ENCODE measurements at regions not wholly inside any gene's neighbourhood (a gene's known extent, or its start where the extent isn't known, plus 50 kb on each side); places are given as distances from the start of the nearest gene placed in this dataset.
"Not testable (repeated sequence)": the region's sequence is repeated elsewhere in the genome, so short reads cannot be mapped to it uniquely, and the experiment has no call there.

DNA sequence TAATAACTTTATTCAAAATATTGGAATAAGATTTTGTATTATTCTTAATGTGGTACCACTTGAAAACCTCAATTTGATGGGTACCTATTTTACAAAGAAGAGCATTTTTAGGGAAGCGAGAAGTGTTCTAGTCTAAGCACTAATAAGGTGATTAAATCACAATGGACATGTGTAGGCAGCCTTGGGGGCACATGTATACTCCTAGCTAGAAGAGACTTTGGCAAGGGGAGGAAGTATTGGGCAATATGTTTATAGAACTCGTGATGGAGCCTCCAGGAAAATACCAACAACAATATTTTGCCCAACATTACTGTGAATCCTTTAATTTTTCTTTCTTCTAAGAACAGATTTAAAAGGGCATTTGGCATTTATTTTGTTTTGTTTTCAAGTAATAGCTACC, 280.3 kb downstream of the ADAMTS20 start:
- no peak for DNase-seq (ENCODE audit: low read depth, low spot score)
- in situ Hi-C loops (cut with HindIII; ENCODE audit: low pct_unique_long_range_greater_than_20kb, low sequenced_read_pairs): no loop called here

DNA sequence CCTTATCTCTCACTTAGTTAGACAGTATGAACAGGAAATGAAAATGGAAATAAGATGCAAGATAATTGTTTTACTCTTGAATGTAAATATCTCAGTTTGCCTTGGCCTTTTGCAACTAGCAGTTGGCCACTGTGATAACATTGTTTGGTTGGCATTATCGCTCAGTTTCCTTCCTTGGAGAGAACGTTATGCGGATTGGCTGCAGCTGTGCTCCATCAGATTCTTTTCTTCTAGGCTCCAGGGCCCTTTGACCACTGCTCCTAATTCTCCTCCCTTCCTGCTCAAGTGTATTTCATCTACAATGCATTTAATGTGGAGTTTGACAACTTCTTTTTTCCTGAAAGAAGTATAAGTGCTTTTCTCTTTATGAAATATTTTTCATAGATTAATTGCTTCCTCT, 284.2 kb downstream of the ADAMTS20 start:
- in situ Hi-C loops (cut with HindIII; ENCODE audit: low pct_unique_long_range_greater_than_20kb, low sequenced_read_pairs): no loop called here
- DNase-seq (ENCODE audit: low read depth, low spot score): no peak

DNA sequence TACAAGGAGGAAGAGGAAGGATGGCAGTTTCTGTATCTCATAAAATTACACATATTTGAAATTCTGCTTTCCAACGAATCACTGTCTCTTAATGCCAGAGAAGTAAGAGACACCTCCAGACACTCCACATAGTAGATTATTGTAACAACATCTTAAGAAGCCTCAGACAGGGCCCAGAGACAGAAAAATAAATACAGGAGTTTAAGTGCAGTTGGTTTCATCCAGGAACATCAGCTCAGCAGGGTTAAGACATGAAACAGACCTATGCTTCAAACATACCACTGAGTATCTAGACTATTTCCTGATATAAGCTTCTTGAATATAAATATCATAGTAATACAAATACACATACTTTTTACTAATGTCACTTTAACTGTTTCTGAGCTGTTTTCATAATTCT, 290.3 kb downstream of the ADAMTS20 start:
- DNase-seq (ENCODE audit: low read depth, low spot score): no peak
- in situ Hi-C loops (cut with HindIII; ENCODE audit: low pct_unique_long_range_greater_than_20kb, low sequenced_read_pairs): no loop called here

DNA sequence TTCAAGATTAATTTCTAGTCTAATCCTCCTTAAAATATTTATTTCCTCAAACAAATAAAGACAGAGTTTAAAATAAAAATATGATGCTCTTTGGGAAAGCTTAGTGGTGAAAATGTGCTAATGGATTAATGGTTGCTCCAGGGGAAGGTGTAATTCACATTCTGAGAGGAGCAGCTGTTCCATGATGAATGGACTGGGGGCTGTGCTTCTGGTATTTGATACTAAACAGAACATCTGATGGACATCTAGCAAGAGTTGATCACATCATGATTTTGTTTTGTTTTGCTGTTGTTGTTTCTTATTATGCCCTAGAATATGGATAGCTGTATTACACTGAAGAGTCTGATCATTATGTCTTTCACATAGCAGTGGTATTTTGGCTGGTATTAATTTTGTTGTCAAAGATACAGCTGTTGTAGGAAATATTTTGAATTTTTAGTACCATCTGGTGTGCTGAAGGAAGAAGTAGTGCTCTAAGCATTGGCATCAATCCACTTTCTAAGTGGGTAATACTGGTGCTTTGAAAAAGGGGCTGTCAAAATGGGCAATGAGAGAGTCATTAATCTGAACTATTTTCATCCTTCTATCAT, 296.4 kb downstream of the ADAMTS20 start:
- in situ Hi-C loops (cut with HindIII; ENCODE audit: low pct_unique_long_range_greater_than_20kb, low sequenced_read_pairs): no loop called here
- DNase-seq (ENCODE audit: low read depth, low spot score): no peak

DNA sequence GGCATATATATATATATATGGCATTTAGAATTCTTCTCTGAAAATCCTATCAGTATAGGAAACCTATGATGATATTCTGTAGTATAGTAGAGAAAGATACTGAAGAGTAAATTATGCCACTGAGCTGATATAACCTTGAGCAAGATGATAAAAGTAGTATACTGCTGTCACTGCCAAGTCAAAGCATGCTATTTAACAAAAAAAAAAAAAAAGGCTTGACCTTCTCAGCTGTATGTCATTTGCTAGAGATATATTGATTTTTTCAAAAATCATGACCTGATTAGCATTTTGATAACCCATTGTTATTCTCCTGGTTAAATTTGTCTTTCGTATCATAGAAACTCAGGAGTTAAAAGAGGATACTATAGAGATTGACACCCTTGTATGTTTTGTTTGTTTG, 299.4 kb downstream of the ADAMTS20 start:
- in situ Hi-C loops (cut with HindIII; ENCODE audit: low pct_unique_long_range_greater_than_20kb, low sequenced_read_pairs): no loop called here
- DNase-seq (ENCODE audit: low read depth, low spot score): no peak

DNA sequence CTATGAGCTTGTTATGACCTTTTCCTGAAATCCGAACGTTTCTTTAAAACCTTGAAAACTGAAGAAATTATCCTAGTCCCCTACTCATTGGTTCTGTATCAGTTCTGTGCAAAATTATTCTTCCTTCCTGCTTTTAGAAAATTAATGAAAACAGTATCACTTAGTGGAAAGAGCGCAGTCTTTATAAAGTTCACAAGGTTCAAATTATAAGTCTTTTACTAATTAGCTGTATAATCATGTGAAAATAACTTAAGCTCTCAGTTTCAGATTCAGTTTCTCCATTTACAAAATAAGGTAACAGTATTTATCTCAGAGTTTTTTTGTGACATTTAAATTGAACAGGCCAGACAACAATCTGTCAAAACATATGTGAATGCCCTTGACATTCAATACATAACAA, 306.1 kb downstream of the ADAMTS20 start:
- no peak for DNase-seq (ENCODE audit: low read depth, low spot score)
- in situ Hi-C loops (cut with HindIII; ENCODE audit: low pct_unique_long_range_greater_than_20kb, low sequenced_read_pairs): no loop called here

DNA sequence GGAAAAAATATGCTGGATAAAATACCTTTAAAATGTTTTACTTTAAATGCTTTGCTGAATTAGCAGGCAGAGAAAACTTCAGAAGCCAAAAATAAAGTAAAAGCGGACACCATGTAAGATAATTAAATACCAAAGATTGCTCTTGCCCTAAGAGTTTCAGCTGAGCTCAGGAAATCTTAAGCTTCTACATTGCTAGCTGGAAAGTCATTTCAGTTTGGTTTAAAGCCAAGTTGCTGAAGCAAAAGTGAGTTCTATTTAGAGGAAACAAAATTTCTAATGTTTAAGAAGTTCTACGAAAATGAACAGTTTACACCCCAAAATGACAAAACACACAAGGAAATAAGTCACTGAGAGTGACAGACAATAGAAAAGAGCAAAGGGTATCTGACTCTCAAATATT, 310.0 kb downstream of the ADAMTS20 start:
- DNase-seq (ENCODE audit: low read depth, low spot score): no peak
- in situ Hi-C loops (cut with HindIII; ENCODE audit: low pct_unique_long_range_greater_than_20kb, low sequenced_read_pairs): no loop called here

DNA sequence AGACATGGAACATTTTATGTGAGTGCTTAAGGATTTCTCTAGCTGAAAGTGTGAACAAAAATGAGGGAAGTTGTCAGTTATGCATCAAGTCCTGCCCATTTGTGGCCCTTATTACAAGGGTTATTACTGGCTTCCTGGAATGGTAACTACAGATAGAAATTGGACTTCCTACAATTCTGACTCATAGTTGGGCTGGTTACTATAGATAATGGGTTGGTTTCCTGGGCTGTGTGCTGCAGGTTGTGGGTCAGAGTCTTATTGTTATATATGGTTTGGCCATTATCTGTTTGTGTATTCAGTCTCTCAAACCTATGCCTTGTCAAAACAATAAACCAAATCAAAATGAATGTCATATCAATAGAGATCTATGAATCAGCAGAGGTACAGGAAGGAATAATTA, 313.7 kb downstream of the ADAMTS20 start:
- no peak for DNase-seq (ENCODE audit: low read depth, low spot score)
- in situ Hi-C loops (cut with HindIII; ENCODE audit: low pct_unique_long_range_greater_than_20kb, low sequenced_read_pairs): no loop called here

DNA sequence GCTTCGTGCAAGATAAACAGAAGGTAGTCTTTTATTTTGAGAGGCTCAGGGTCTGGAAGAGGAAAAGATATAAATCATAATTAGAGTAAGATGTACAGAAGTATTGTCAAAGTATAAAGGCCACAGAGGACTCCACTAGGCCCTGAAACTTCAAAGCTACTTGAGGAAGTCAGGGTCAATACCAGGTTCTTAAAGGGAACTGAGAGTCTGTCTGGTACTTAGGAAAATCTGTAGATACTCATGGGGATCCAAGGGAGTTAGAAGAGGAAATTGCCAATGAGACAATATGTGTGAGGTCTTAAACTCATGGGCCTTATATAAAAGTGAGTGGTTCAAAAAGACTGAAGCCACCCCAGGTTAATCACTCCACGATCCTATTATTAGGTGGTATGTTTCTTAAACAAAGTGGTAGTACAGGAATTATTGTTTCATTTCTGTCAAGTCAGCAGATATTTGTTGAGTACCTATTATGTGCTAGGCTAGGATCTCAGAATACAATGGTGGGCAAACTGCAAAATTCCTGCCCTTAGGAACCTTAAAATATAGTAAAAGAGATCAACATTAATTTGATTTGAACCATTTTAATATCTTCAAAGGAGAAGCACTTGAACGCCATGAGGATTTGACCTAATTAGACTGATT, 314.6 kb downstream of the ADAMTS20 start:
- no peak for DNase-seq (ENCODE audit: low read depth, low spot score)
- in situ Hi-C loops (cut with HindIII; ENCODE audit: low pct_unique_long_range_greater_than_20kb, low sequenced_read_pairs): no loop called here

DNA sequence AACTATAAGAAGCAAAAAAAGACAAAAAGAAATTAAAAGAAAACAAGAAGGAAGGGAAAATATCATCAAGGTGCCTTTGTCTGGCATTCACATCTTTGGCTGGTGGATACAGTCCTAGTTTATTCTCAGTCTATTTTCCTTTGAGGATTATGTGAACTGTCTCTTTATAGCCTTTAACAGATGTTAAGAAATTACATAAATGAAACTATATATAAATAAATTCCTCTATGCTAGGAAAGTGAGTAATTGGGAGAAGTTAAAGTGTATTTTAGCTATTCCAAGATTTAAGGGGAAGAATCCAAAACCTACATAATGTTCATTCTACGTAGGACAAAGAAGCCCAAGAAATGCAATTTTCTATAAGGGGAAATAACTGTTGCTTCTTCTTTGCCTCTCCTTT, 316.3 kb downstream of the ADAMTS20 start:
- in situ Hi-C loops (cut with HindIII; ENCODE audit: low pct_unique_long_range_greater_than_20kb, low sequenced_read_pairs): no loop called here
- DNase-seq (ENCODE audit: low read depth, low spot score): no peak

DNA sequence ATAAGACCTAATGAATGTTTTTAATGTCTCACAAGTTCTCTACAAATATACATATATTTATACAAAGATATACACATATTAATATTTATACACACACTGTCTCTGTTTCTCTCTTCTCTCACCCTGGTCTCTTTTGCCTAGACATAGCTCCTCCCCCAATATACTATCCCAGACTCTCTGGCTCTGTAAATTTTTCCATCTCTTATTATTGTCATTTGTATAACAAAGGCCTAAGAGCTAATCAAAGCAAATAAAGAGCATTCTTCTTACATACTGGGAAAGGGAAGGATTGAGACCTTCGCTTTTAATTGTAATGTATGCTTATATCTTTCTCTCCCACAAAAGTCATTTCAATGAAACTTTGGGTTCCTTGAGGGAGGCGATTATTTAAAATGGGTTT, 318.1 kb downstream of the ADAMTS20 start:
- in situ Hi-C loops (cut with HindIII; ENCODE audit: low pct_unique_long_range_greater_than_20kb, low sequenced_read_pairs): no loop called here
- no peak for DNase-seq (ENCODE audit: low read depth, low spot score)

DNA sequence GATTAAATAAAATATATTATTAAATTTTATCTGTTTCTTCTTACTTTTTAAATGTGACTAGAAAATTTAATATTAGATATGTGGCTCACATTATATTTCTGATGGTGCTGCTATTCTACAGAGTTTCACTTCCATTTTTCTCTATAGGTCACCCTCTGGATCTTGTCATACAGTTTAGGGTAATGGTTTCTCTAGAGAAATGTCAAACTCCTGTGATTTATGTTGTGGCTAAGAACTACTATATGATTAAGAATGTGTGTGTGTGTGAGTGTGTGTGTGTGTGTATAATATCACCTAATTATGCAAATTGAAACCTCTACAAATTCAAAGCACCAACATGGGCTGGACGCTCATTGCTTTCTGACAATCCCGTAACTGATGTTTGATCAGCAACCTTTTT, 325.9 kb downstream of the ADAMTS20 start:
- in situ Hi-C loops (cut with HindIII; ENCODE audit: low pct_unique_long_range_greater_than_20kb, low sequenced_read_pairs): no loop called here
- DNase-seq (ENCODE audit: low read depth, low spot score): no peak

DNA sequence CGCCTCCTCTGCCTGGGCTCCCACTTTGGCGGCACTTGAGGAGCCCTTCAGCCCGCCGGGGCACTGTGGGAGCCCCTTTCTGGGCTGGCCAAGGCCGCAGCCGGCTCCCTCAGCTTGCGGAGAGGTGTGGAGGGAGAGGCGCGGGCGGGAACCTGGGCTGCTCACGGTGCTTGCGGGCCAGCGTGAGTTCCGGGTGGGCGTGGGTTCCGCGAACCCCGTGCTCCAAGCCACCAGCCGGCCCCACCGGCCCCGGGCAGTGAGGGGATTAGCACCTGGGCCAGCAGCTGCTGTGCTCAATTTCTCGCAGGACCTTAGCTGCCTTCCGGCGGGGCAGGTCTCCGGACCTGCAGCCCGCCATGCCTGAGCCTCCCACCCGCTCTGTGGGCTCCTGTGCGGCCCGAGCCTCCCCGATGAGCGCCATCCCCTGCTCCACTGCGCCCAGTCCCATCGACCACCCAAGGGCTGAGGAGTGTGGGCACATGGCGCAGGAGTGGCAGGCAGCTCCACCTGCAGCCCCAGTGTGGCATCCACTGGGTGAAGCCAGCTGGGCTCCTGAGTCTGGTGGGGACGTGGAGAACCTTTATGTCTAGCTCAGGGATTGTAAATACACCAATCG, 327.7 kb downstream of the ADAMTS20 start:
- in situ Hi-C loops (cut with HindIII; ENCODE audit: low pct_unique_long_range_greater_than_20kb, low sequenced_read_pairs); DNase-seq (ENCODE audit: low read depth, low spot score): not testable (repeated sequence)

DNA sequence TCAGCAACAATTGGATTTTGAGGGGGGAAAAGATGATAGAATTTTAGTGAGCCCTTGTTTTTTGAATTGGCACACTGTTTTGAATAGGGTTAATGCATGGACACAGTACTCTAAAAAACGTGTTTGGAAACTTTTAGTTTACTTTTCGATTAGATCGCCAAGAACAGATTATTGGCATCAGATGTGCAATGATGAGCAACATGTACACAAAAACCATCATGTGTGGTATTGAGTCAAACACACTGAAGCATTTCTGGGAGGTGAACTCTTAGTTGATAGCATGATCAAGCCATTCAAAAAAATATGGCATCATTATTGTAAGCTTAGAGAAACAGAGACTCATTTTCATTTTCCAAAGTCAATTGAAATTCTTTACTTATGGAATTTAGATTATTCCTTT, 329.2 kb downstream of the ADAMTS20 start:
- no peak for DNase-seq (ENCODE audit: low read depth, low spot score)
- in situ Hi-C loops (cut with HindIII; ENCODE audit: low pct_unique_long_range_greater_than_20kb, low sequenced_read_pairs): no loop called here

DNA sequence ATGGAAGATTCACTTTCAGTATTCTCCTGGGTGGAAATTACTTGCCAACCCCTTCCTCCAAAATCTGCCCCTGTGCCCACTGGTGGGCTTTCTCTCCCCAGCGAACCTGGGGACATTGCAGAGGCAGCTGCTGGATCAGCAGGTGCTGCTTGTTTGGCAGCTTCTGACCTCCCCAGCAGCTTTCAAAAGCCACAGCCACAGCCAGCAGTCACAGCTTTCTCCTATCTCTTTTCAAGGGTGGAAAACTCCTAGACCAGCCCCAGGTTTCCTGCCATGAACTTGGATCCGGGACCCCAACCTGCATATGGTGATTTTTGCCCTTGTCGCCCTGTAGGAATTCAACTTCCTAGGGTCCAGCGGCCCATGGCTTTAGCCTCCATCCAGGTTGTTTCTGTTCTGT, 330.8 kb downstream of the ADAMTS20 start:
- in situ Hi-C loops (cut with HindIII; ENCODE audit: low pct_unique_long_range_greater_than_20kb, low sequenced_read_pairs): no loop called here
- DNase-seq (ENCODE audit: low read depth, low spot score): no peak

DNA sequence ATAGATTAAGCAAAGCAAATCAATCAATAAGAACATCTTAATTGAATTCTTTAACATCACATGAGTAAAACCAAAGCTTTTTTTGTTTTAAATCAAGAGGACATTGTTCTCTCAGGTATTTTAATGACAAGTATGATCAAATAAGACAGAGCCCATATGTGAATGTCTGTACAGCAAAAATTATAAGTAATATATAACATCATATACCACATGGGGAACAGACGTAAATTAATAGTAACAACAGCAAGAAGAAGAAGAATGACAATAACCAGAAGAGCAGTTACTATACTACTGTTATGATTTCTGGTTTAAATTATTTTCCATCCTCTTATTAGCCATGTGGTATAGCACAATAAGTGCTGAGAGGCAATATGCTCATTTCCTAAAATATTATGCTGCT, 335.5 kb downstream of the ADAMTS20 start:
- in situ Hi-C loops (cut with HindIII; ENCODE audit: low pct_unique_long_range_greater_than_20kb, low sequenced_read_pairs): no loop called here
- DNase-seq (ENCODE audit: low read depth, low spot score): no peak

DNA sequence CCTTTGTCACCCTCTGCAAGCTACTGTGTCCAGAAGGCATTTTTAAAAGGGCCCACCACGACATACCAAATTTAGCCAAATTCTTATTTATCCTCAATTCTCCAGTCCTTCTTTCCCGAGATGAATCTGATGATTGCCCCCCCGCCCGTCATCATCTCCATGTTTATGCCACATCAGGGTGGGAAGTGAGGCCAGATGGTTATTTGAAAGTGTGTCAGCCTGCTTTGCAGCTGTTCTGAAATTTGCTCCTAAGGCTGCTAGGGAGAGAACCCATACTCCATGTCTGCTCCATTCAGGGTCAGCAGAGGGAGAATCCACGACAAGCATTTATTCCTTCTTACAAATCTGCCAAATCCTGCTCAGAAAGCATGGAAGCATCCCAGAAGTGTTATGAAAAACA, 337.8 kb downstream of the ADAMTS20 start:
- no peak for DNase-seq (ENCODE audit: low read depth, low spot score)
- in situ Hi-C loops (cut with HindIII; ENCODE audit: low pct_unique_long_range_greater_than_20kb, low sequenced_read_pairs): no loop called here

DNA sequence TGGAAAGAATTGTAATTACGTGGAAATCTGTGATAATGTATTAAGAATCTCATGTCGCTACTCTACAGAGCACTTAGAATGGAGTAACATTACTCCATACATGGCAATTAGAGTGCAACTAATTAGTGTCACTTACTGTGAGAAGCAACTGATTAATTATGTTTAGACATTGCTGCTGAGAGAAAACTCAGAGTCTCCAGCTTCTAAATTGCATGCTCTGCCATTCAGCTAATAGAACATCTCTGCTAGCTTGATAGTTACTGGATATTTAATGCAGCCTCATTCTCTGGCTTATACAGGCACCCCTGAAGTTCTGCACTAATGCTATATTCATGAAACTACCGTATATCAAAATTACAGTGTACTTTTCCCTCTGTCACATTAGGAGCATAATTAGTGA, 338.4 kb downstream of the ADAMTS20 start:
- in situ Hi-C loops (cut with HindIII; ENCODE audit: low pct_unique_long_range_greater_than_20kb, low sequenced_read_pairs): no loop called here
- DNase-seq (ENCODE audit: low read depth, low spot score): no peak

DNA sequence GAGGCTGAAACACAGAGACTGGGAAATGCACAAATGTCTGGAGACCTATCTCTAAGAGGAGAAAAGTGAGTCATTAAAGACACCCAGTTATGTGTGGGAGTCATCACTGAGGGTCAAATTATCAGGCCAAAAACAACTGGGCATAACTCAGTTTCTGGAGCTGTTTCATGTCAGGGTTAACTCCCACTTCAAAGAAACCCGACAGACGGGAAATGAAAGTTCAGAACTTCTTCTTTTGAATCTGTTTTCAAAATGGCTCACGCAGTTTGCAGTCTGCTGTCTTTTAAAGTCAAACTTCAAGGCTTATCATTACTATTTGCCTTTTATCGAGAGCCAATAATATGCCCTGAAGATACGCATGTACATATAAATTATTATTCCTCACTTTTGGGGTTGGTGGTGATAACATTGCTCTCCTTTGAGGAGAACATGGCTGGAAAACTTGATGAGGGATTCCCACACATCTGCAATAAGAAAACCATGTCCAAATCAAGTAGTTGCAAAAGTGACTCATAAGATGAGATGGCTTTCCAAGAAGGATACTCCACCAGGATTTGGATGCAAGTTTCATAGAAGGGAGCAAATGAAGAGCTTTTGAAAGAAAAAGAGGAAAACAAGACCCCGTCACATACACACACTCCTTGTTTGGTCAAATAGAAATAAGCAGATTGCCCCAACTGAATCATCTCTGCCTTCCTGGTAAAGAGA, 341.4 kb downstream of the ADAMTS20 start:
- in situ Hi-C loops (cut with HindIII; ENCODE audit: low pct_unique_long_range_greater_than_20kb, low sequenced_read_pairs): no loop called here

More for the DNA sequence above, 341.4 kb downstream of the ADAMTS20 start:
- no peak for DNase-seq (ENCODE audit: low read depth, low spot score)
